ENCODE measurements at regions not wholly inside any gene's neighbourhood (a gene's known extent, or its start where the extent isn't known, plus 50 kb on each side); places are given as distances from the start of the nearest gene placed in this dataset.

DNA sequence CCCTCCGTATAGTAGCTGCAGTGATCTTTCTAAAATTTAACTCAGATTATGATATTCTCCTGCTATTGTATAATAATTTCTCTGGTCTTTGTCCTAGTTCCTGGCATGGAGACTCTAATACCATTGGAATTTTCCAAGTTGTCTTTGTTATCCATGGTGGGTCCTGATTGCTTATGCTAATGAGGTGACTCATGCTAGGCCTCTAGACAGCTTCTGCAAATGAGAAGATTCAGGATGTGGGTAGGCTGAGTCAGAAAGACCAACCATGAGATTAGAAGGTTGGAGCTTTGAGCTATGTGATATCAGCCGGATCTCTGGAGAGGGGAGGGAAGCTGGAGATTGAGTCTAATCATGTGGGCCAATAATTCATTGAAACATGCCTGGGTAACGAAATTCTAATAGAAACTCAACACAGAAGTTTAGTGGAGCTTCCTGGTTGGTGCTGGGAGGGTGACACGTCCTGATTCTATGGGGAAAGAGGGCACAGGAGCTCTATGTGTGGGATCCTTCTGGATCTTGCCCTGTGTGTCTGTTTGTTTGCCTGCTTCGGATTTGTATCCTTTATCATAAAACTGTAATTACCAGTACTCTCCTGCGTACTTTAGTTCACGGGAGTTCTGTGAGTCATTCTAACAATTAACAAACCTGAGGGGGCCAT, 73.2 kb upstream of the CNIH3 start:
- H2AFZ ChIP-seq (ENCODE audit: low read length): no peak overlapping the region
- no peak overlapping the region for H2AK5ac ChIP-seq (ENCODE audit: low read depth, low read length)
- no peak overlapping the region for H3K27ac ChIP-seq (ENCODE audit: low read depth, low read length)
- no peak overlapping the region for H3K9ac ChIP-seq (replicated peaks in 1 of 4; ENCODE audit: extremely low read depth in 1 of 4, low read depth in 3 of 4, low read length in 3 of 4)
- H3K4me2 ChIP-seq (ENCODE audit: insufficient read depth in 1 of 2, low read depth in 2 of 2, low read length in 2 of 2): no peak overlapping the region
- no peak overlapping the region for H4K8ac ChIP-seq (ENCODE audit: extremely low read depth, insufficient read depth, low read length)
- no peak overlapping the region for H3K18ac ChIP-seq (ENCODE audit: extremely low read depth, low read length)
- no peak overlapping the region for H2BK20ac ChIP-seq (ENCODE audit: low read length)
- H3K27me3 ChIP-seq (replicated peaks in 1 of 4; ENCODE audit: control insufficient read depth in 3 of 4, extremely low read depth in 1 of 4, insufficient read depth in 3 of 4, low read length in 3 of 4): no peaks in the 10 kb centered on the region
- FAIRE-seq (no peak), DNase-seq (ENCODE audit: low read depth in 1 of 2, low spot score in 2 of 2) (no peak)
- no peak overlapping the region for H2BK5ac ChIP-seq (ENCODE audit: low read depth, low read length)
- H2BK12ac ChIP-seq (ENCODE audit: low read depth, low read length): no peak overlapping the region
- H3K56ac ChIP-seq (replicated peaks; ENCODE audit: insufficient read length, low read depth, low read length): no peak overlapping the region
- no peak overlapping the region for H3K23ac ChIP-seq (ENCODE audit: insufficient read length)
- H3K36me3 ChIP-seq (ENCODE audit: control insufficient read depth in 2 of 4, insufficient read depth in 4 of 4, low read length in 3 of 4): no peaks in the 10 kb centered on the region; a peak in 1 of 8 replicates
- H4K91ac ChIP-seq (replicated peaks; ENCODE audit: insufficient read length, low read length): no peak overlapping the region
- no peaks in the 10 kb centered on the region for H3K79me2 ChIP-seq (ENCODE audit: control insufficient read depth in 1 of 2, insufficient read depth in 2 of 2, low read length in 2 of 2)
- H3K4ac ChIP-seq (replicated peaks; ENCODE audit: insufficient read length, low read depth, low read length): no peak overlapping the region
- H3K4me1 ChIP-seq (replicated peaks in 1 of 4; ENCODE audit: control insufficient read depth in 3 of 4, insufficient read depth in 4 of 4, low read length in 3 of 4): peaks cover 0 to 4% (median 0%) of the 10 kb centered on the region in 4 experiments; a peak in 1 of 7 replicates
- H3K9me3 ChIP-seq (ENCODE audit: insufficient read depth in 2 of 2, low read depth in 1 of 2, low read length in 1 of 2): no peaks in the 10 kb centered on the region
- H2BK15ac ChIP-seq (ENCODE audit: low read length): no peak overlapping the region
- CTCF ChIA-PET (ENCODE audit: partially characterized antibody): interaction anchor here (0.8 to 2.4 kb wide), 4 partner anchors 13 to 308 kb away, joined by 3 to 7 read pairs (median 4); no protein-coding TSS in a partner anchor
- no peaks in the 10 kb centered on the region for H4K20me1 ChIP-seq (replicated peaks in 1 of 2; ENCODE audit: control insufficient read depth in 1 of 2, insufficient read depth in 2 of 2, low read length in 2 of 2)
- H3K4me3 ChIP-seq (ENCODE audit: extremely low read depth in 1 of 4, insufficient read depth in 2 of 4, low read depth in 3 of 4, low read length in 4 of 4): no peak overlapping the region
- 87% methylated on average over 7 of the region's 7 CpGs; no CpG with 5 or more reads in 1 of the 2 experiments for WGBS, 2 experiments (ENCODE audit: extremely low coverage in 1 of 2, insufficient coverage in 1 of 2, insufficient read length in 1 of 2, insufficient replicate concordance in 2 of 2, low coverage in 1 of 2, low lambda C conversion rate in 2 of 2, missing lambda C conversion rate in 1 of 2)
- H4K5ac ChIP-seq (ENCODE audit: insufficient read length, low read depth, low read length): no peak overlapping the region
- no peak overlapping the region for H3K14ac ChIP-seq (ENCODE audit: insufficient read length)
- H3K23me2 ChIP-seq (ENCODE audit: low read depth, low read length): no peaks in the 10 kb centered on the region
- H3K79me1 ChIP-seq (ENCODE audit: low read depth, low read length): no peaks in the 10 kb centered on the region
- POLR2A ChIA-PET (ENCODE audit: partially characterized antibody): no interaction called here
- no peak overlapping the region for H2BK120ac ChIP-seq (replicated peaks; ENCODE audit: low read depth, low read length)
- no peak for TF ChIP-seq MAFK (IDR thresholded peaks at IDR 0.05; ENCODE audit: low read depth, low read length)
- TF ChIP-seq RAD21 (IDR thresholded peaks at IDR 0.05 in 1 of 2, conservative IDR thresholded peaks at IDR 0.05 in 1 of 2; ENCODE audit: low read depth in 2 of 2, low read length in 2 of 2): no peak
- TF ChIP-seq, protein P1, sequence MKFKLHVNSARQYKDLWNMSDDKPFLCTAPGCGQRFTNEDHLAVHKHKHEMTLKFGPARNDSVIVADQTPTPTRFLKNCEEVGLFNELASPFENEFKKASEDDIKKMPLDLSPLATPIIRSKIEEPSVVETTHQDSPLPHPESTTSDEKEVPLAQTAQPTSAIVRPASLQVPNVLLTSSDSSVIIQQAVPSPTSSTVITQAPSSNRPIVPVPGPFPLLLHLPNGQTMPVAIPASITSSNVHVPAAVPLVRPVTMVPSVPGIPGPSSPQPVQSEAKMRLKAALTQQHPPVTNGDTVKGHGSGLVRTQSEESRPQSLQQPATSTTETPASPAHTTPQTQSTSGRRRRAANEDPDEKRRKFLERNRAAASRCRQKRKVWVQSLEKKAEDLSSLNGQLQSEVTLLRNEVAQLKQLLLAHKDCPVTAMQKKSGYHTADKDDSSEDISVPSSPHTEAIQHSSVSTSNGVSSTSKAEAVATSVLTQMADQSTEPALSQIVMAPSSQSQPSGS (IDR thresholded peaks at IDR 0.05; ENCODE audit: low read length): no peak
- TF ChIP-seq GTF2F1 (IDR thresholded peaks at IDR 0.05; ENCODE audit: borderline replicate concordance, low read depth, low read length): no peak
- TF ChIP-seq TCF12 (IDR thresholded peaks at IDR 0.05; ENCODE audit: low read depth, low read length): no peak
- no peak for TF ChIP-seq CBX8 (IDR thresholded peaks at IDR 0.05; ENCODE audit: borderline replicate concordance, low read depth, low read length)
- TF ChIP-seq ZNF274 (IDR thresholded peaks at IDR 0.05; ENCODE audit: borderline replicate concordance, extremely low read depth, low read length): no peak
- no peak for TF ChIP-seq TAF1 (IDR thresholded peaks at IDR 0.05; ENCODE audit: low read depth, low read length)
- no peak for TF ChIP-seq RFX5 (IDR thresholded peaks at IDR 0.05; ENCODE audit: borderline replicate concordance, low read depth, low read length)
- no peak for TF ChIP-seq SIX5 (IDR thresholded peaks at IDR 0.05; ENCODE audit: low read depth, low read length)
- TF ChIP-seq SUZ12 (IDR thresholded peaks at IDR 0.05; ENCODE audit: low read length): no peak
- no peak for TF ChIP-seq TBP (IDR thresholded peaks at IDR 0.05; ENCODE audit: low read depth, low read length)

All from H1 (cell line).